Small intestine (tissue), 7 donors: ENCODE measurements at regions not wholly inside any gene's neighbourhood (a gene's known extent, or its start where the extent isn't known, plus 50 kb on each side); places are given as distances from the start of the nearest gene placed in this dataset.
"Not testable (repeated sequence)": the region's sequence is repeated elsewhere in the genome, so short reads cannot be mapped to it uniquely, and the experiment has no call there.

Experiments used
- DNase-seq, 2 donors: peaks; one replicate each; pipeline versions ENCODE4 v3.0.0 to v3.0.0-alpha.2; 2013
- FAIRE-seq: peaks from 2 replicates; lab custom pipeline; 2012; peaks lifted over from hg19 to GRCh38; lab: Jason Lieb, UNC
- H3K27ac ChIP-seq, 3 donors: one replicate each; pipeline ENCODE4 v1.5.1; 2013; ENCODE audit warnings: low read length in 2 of 3, mild to moderate bottlenecking in 2 of 3, control low read depth in 1 of 3, inconsistent platforms in 1 of 3, low read depth in 1 of 3, moderate library complexity in 1 of 3
- H3K27me3 ChIP-seq, 3 donors: one replicate each; pipeline ENCODE4 v1.6.1; 2013; ENCODE audit warnings: low read length in 3 of 3, inconsistent platforms in 1 of 3; ENCODE audit not compliant: control insufficient read depth in 3 of 3, insufficient read depth in 3 of 3
- H3K36me3 ChIP-seq, 3 donors: one replicate each; pipeline ENCODE4 v1.6.1; 2013; ENCODE audit warnings: low read length in 3 of 3, inconsistent platforms in 1 of 3, low read depth in 1 of 3, mild to moderate bottlenecking in 1 of 3, moderate library complexity in 1 of 3; ENCODE audit not compliant: control insufficient read depth in 3 of 3, insufficient read depth in 2 of 3
- H3K4me1 ChIP-seq, 3 donors: one replicate each; pipeline ENCODE4 v1.6.1; 2013; ENCODE audit warnings: low read length in 2 of 3, inconsistent platforms in 1 of 3, low read depth in 1 of 3, mild to moderate bottlenecking in 1 of 3, moderate library complexity in 1 of 3; ENCODE audit not compliant: control insufficient read depth in 3 of 3, insufficient read depth in 2 of 3
- H3K4me3 ChIP-seq, 3 donors: one replicate each; pipeline ENCODE4 v1.5.1; 2013; ENCODE audit warnings: low read length in 3 of 3, control low read depth in 1 of 3, inconsistent platforms in 1 of 3, low read depth in 1 of 3, mild to moderate bottlenecking in 1 of 3, moderate library complexity in 1 of 3
- H3K9me3 ChIP-seq, 2 donors: one replicate each; pipeline ENCODE4 v1.6.1; 2013; ENCODE audit warnings: low read depth in 1 of 2, low read length in 1 of 2; ENCODE audit not compliant: control insufficient read depth in 2 of 2, insufficient read depth in 1 of 2
- WGBS, 3 donors: extraction: QIAGEN DNeasy Blood & Tissue Kit; methylation state at CpG; one replicate each; pipeline ENCODE4 v1.1.7; 2013; 5-methylcytosine and 5-hydroxymethylcytosine counted together
- donor health status: healthy with polysubstance abuse.
- donor health status: control.
- donor health status: control.
- donor health status: Bipolar disorder and iron deficiency.
- donor health status: healthy.

DNA sequence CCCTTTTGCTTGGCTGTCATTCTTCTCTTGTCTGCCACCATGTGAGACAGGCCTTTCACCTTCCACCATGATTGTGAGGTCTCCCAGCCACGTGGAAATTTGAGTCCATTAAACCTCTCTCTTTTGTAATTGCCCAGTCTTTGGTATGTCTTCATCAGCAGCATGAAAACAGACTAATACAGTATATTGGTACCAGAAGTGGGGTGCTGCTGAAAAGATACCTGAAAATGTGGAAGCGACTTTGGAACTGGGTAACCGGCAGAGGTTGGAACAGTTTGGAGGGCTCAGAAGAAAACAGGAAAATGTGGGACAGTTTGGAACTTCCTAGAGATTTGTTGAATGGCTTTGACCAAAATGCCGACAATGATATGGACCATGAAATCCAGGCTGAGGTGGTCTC lies 103.9 kb downstream of the FOXD2 start:
- H3K4me1 ChIP-seq = peaks cover 0 to 25% (median 0%) of the 10 kb centered on the region in 3 donors
- H3K27ac ChIP-seq, FAIRE-seq, DNase-seq, H3K4me3 ChIP-seq, H3K36me3 ChIP-seq, H3K27me3 ChIP-seq: not testable (repeated sequence)
- peaks cover 0 to 20% of the 10 kb centered on the region in 2 donors for H3K9me3 ChIP-seq
- WGBS, 3 donors = 90 to 94% (median 91%) methylated on average over 4 of the region's 4 CpGs

DNA sequence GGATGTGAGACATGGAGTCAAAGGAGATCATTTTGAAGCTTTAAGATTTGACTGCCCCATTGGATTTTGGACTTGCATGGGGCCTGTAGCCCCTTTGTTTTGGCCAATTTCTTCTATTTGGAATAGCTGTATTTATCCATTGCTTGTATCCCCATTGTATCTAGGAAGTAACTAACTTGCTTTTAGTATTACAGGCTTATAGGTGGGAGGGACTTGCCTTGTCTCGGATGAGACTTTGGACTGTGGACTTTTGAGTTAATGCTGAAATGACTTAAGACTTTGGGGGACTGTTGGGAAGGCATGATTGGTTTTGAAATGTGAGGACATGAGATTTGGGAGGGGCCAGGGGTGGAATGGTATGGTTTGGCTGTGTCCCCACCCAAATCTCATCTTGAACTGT lies 105.2 kb downstream of the FOXD2 start:
- WGBS, 3 donors = 25 to 62% (median 54%) methylated on average over 1 of the region's 1 CpG
- not testable (repeated sequence) for H3K4me3 ChIP-seq, FAIRE-seq, H3K36me3 ChIP-seq, H3K27me3 ChIP-seq
- peak overlapping the region in 1 of 3 donors; percentile 41 for H3K27ac ChIP-seq
- DNase-seq = peak in 1 of 2 donors; percentile 44
- H3K4me1 ChIP-seq = peaks cover 0 to 37% (median 0%) of the 10 kb centered on the region in 3 donors
- peaks cover 0 to 20% of the 10 kb centered on the region in 2 donors for H3K9me3 ChIP-seq

DNA sequence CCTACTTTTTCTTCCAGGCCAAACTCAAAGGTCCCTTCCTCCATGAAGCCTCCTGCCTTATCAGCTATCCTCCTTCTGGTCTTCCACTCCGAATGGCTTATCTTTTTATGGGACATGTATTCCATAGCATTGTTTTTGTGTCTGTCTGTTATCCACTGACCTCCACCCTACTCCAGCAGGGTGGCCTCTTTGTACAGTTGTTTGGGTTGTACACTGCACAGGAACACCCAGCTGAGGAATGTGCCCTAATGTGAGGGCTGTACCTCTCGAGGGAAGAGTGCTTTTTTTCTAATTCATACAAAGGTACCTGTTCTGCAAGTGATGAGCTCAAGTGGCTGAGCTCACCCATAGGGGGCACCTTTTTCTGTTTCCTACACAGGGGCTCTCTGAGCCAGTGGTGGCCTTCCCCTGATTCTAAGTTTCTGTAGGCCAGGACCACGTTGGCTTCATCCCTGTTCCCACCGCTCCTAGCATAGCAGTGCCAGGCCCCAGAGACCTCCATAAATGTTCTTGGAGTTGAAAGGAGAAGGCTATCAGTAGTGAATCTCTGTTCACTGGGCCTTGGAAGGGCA lies 108.2 kb downstream of the FOXD2 start:
- Histone ChIP-seq H3K36me3 (no peaks in the 10 kb centered on the region), H3K27me3 (no peaks in the 10 kb centered on the region), H3K4me3 (no peak overlapping the region), H3K4me1 (peaks cover 0 to 58% (median 0%) of the 10 kb centered on the region in 3 donors), H3K27ac (no peak overlapping the region), H3K9me3 (peaks cover 0 to 20% of the 10 kb centered on the region in 2 donors)
- DNase-seq = no peak
- WGBS, 3 donors = 56 to 78% (median 61%) methylated on average over 4 of the region's 4 CpGs
- FAIRE-seq = no peak

DNA sequence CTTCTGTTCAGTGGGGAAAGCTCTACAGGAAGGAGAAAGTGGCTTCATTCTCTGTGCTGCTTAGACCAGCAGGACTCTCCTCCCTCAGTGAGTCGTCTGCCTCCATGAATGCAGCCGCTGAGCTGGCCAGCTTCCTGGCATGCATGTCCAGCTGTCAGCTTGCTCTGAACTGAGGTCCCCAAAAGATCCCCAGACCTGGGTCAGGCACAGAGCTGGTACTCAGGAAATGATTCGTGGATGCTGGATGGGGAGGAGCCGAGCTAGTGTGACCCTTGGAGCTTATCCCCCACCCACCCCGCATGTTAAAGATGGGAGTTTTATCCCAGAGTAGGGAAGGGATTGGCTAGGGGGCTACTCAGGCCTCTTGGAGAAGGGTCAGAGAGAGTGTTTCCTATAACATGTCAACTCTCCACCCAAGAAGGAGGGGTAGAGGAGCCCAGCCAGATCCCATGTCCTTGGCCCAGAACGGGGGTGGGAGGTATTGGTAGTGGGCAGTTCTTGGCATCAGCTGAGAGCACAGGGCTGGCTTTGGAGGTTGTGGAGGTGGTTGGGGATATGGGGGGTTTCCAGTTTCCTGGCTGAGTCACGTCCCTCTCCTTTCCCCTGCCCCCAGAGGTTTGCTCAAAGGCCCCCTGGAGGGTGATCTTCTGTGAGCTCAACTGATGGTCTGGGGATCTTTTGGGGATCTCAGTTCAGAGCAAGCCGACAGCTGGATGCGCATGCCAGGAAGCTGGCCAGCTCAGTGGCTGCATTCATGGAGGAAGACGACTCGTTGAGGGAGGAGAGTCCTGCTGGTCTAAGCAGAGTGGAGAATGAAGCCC lies 110.1 kb downstream of the FOXD2 start:
- Histone ChIP-seq H3K27ac (peak overlapping the region in 1 of 3 donors; percentile 46), H3K4me3 (no peak overlapping the region), H3K27me3 (no peaks in the 10 kb centered on the region), H3K4me1 (peaks cover 0 to 59% (median 0%) of the 10 kb centered on the region in 3 donors), H3K9me3 (peaks cover 0 to 6% of the 10 kb centered on the region in 2 donors), H3K36me3 (no peaks in the 10 kb centered on the region)
- DNase-seq (no peak), FAIRE-seq (no peak)
- 61 to 65% (median 64%) methylated on average over 11 of the region's 11 CpGs for WGBS, 3 donors

DNA sequence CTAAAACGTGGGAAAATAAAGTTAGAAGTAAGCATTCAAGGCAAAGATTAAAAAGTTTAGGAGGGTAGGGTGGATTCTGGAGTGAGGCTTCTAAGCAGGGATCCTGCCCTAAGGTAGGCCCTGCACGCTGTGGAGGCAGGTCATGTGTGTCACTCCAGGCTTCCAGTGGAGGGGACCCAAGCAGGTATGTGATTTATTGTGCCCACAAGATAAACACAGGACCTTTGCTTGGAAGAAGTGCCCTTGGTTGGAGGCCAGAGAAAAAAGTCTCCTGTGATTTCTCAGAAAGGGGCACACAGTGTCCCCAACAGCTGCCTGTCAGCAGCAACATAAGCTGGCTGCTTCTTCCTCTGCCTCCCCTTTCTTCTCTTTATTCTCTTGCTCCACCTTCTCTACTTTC lies 110.8 kb downstream of the FOXD2 start:
- H3K4me1 ChIP-seq = peaks cover 0 to 62% (median 0%) of the 10 kb centered on the region in 3 donors
- peaks cover 0 to 3% of the 10 kb centered on the region in 2 donors for H3K9me3 ChIP-seq
- H3K36me3 ChIP-seq = no peaks in the 10 kb centered on the region
- H3K4me3 ChIP-seq = no peak overlapping the region
- FAIRE-seq = no peak
- peaks cover 0 to 2% (median 0%) of the 10 kb centered on the region in 3 donors for H3K27me3 ChIP-seq
- WGBS, 3 donors = 73 to 79% (median 75%) methylated on average over 2 of the region's 2 CpGs
- H3K27ac ChIP-seq = peak overlapping the region in 1 of 3 donors; percentile 46
- DNase-seq = peak in 1 of 2 donors; percentile 64

DNA sequence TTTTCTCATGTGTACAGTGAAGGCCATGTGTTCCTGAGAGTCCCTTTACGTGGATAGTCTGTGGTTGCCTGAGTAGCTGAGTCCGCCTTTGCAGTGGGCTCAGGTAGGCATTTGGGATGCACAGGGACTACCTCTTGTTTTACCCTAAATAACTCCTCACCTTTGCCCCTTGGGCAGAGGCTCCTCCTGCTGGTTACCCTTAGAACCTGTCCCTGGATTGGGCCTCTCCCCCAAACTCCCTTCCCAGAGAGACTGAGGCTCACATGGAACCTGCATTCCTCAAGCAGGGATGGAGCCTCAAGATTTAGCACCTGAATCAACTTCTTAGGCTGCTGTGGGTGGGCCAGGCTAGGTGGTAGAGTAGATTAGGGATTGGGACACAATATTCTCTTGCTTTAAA lies 111.7 kb downstream of the FOXD2 start:
- Histone ChIP-seq H3K9me3 (no peaks in the 10 kb centered on the region), H3K4me1 (peaks cover 0 to 68% (median 2%) of the 10 kb centered on the region in 3 donors), H3K36me3 (no peaks in the 10 kb centered on the region), H3K4me3 (no peak overlapping the region), H3K27me3 (peaks cover 0 to 2% (median 0%) of the 10 kb centered on the region in 3 donors), H3K27ac (peak overlapping the region in 1 of 3 donors; percentile 46)
- no peak for FAIRE-seq
- 94 to 98% (median 97%) methylated on average over 2 of the region's 2 CpGs for WGBS, 3 donors
- no peak for DNase-seq

DNA sequence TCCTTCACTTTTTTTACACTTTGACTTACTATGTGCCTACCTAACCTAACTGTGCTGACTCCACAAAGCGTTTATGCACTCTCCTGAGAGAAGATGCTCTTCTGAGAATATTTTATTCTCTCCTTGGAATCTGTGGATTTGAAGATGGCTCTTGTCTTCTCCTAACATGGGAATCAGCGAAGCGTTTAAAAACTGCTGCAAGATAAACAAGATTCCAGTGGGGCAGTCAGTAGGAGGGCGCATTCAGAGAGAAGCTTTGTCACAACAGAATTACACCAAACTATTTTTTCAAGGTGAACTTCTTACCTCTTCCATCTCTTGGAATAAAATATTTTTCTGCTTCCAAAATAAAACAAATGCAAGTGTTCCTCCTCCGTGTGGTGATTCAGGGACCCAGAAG lies 113.1 kb downstream of the FOXD2 start:
- no peak for FAIRE-seq
- WGBS, 3 donors = 92 to 94% (median 92%) methylated on average over 5 of the region's 5 CpGs

DNA sequence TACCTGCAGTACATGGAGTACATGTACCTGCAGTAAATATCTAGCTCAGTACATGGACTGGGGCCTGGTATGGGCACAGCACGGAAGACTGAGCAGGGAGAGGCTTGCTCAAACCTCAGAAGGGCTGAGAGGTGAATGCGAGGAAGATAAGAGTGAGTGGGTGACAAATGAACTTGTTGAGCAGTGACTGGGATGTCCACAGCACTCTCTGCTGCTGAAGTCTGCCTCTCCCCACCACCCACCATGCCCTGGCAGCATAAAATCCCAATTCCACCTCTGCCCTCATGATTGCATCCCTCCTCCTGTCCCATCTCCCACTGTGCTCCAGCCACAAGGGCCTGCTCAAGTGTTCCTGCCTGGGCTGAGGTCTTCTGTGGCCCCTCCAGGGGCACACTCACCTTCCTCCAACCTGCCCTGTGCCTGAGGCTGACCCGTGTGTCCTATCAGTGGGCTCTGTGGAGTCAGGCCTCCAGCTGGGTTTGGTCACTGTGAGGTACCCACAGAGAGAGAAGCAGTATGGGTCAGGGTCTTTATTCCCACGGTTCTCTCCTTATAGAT lies 114.2 kb downstream of the FOXD2 start:
- Histone ChIP-seq H3K27me3 (peaks cover 0 to 2% (median 0%) of the 10 kb centered on the region in 3 donors), H3K4me3 (no peak overlapping the region), H3K27ac (no peak overlapping the region), H3K36me3 (no peaks in the 10 kb centered on the region), H3K4me1 (peaks cover 3 to 75% (median 7%) of the 10 kb centered on the region in 3 donors), H3K9me3 (no peaks in the 10 kb centered on the region)
- DNase-seq (no peak), FAIRE-seq (no peak)
- 69 to 82% (median 73%) methylated on average over 4 of the region's 4 CpGs for WGBS, 3 donors

More for the DNA sequence above, 113.1 kb downstream of the FOXD2 start:
- Histone ChIP-seq H3K27ac (no peak overlapping the region), H3K36me3 (no peaks in the 10 kb centered on the region), H3K4me1 (peaks cover 3 to 71% (median 7%) of the 10 kb centered on the region in 3 donors), H3K27me3 (peaks cover 0 to 2% (median 0%) of the 10 kb centered on the region in 3 donors), H3K9me3 (no peaks in the 10 kb centered on the region), H3K4me3 (no peak overlapping the region)
- DNase-seq = no peak
